MCF 10A (cell line): ENCODE measurements at regions not wholly inside any gene's neighbourhood (a gene's known extent, or its start where the extent isn't known, plus 50 kb on each side); places are given as distances from the start of the nearest gene placed in this dataset.
"Not testable (repeated sequence)": the region's sequence is repeated elsewhere in the genome, so short reads cannot be mapped to it uniquely, and the experiment has no call there.

Experiments
- BruUV-seq: library from RNA; stranded (reverse); fragments of 400-500 nt; replicated peaks from 2 replicates; lab custom pipeline; 2021; lab: Mats Ljungman, UMichigan
- CTCF ChIA-PET: fragments of 300-600 bp; sonication (Branson Sonifier 250); formaldehyde crosslinking; extraction: SDS; loops from one replicate; lab custom pipeline; 2021; ENCODE audit warnings: antibody characterized with exemption, inconsistent platforms; lab: Yijun Ruan, JAX
- POLR2A ChIA-PET: fragments of 300-600, 350-650 bp; sonication (Branson Sonifier 250); formaldehyde crosslinking; extraction: SDS; loops from one replicate; lab custom pipeline; 2020; ENCODE audit warnings: antibody characterized with exemption, inconsistent platforms; lab: Yijun Ruan, JAX
- DNase-seq: peaks from one replicate; pipeline ENCODE4 v3.0.0-alpha.2; 2018; ENCODE audit not compliant: unreplicated experiment
- H3K27ac Mint-ChIP-seq: one replicate; pipeline ENCODE4 v1.8.0; 2022; ENCODE audit warnings: mild to moderate bottlenecking, low read depth, mixed read lengths; ENCODE audit not compliant: unreplicated experiment
- H3K27me3 Mint-ChIP-seq: one replicate; pipeline ENCODE4 v1.8.0; 2022; ENCODE audit warnings: mixed read lengths; ENCODE audit not compliant: insufficient read depth, unreplicated experiment
- H3K36me3 Mint-ChIP-seq: one replicate; pipeline ENCODE4 v1.8.0; 2022; ENCODE audit warnings: mild to moderate bottlenecking, moderate library complexity, mixed read lengths; ENCODE audit not compliant: insufficient read depth, unreplicated experiment
- H3K4me1 Mint-ChIP-seq: one replicate; pipeline ENCODE4 v1.8.0; 2022; ENCODE audit warnings: mixed read lengths; ENCODE audit not compliant: insufficient read depth, unreplicated experiment
- H3K4me3 Mint-ChIP-seq: one replicate; pipeline ENCODE4 v1.8.0; 2022; ENCODE audit warnings: mild to moderate bottlenecking, moderate library complexity, mixed read lengths; ENCODE audit not compliant: unreplicated experiment
- H3K9me3 Mint-ChIP-seq: one replicate; pipeline ENCODE4 v1.8.0; 2022; ENCODE audit warnings: mixed read lengths; ENCODE audit not compliant: unreplicated experiment
- CTCF ChIP-seq: fragments of 200-600 bp; IDR thresholded peaks from one replicate; pipeline ENCODE4 v1.8.0; 2022; ENCODE audit warnings: antibody characterized with exemption, mild to moderate bottlenecking; ENCODE audit not compliant: unreplicated experiment
- intact Hi-C: fragments of 100-400 bp; cut with micrococcal nuclease; formaldehyde crosslinking; loops from 2 replicates; pipeline ENCODE4 v1.14.1; 2022

GRCh38 chr14:48229091-48229490 is 553.7 kb upstream of the MDGA2 start:
- Mint-ChIP-seq H3K4me1 (peaks cover 5% of the 10 kb centered on the region), H3K9me3 (peaks cover 6% of the 10 kb centered on the region), H3K27ac (no peak overlapping the region), H3K4me3 (no peak overlapping the region), H3K27me3 (no peaks in the 10 kb centered on the region), H3K36me3 (no peaks in the 10 kb centered on the region)
- ChIA-PET POLR2A (no interaction called here), CTCF (no interaction called here)
- BruUV-seq: no TSS peak
- no peak for DNase-seq
- TF ChIP-seq CTCF: no peak
- intact Hi-C loops: no loop called here

GRCh38 chr14:48193893-48194292 is 518.5 kb upstream of the MDGA2 start:
- no peaks in the 10 kb centered on the region for H3K36me3 Mint-ChIP-seq
- H3K4me3 Mint-ChIP-seq: no peak overlapping the region
- no peak overlapping the region for H3K27ac Mint-ChIP-seq
- intact Hi-C loops: no loop called here
- H3K27me3 Mint-ChIP-seq: no peaks in the 10 kb centered on the region
- BruUV-seq: no TSS peak
- no peak for DNase-seq
- ChIA-PET POLR2A (no interaction called here), CTCF (no interaction called here)
- H3K9me3 Mint-ChIP-seq: no peaks in the 10 kb centered on the region
- H3K4me1 Mint-ChIP-seq: no peaks in the 10 kb centered on the region
- TF ChIP-seq CTCF: no peak

- H3K9me3 Mint-ChIP-seq, intact Hi-C loops, H3K4me3 Mint-ChIP-seq, H3K27me3 Mint-ChIP-seq, H3K36me3 Mint-ChIP-seq, POLR2A ChIA-PET, BruUV-seq, H3K4me1 Mint-ChIP-seq, DNase-seq, H3K27ac Mint-ChIP-seq: not testable (repeated sequence)
- CTCF ChIA-PET: interaction anchor here (0.6 kb wide), 1 partner anchor 9 kb away, joined by 3 read pairs; no protein-coding TSS in a partner anchor
These were observed 474.2 kb upstream of the MDGA2 start for GRCh38 chr14:48149624-48150023.

- no peak for TF ChIP-seq CTCF
- BruUV-seq: no TSS peak
- ChIA-PET POLR2A (no interaction called here), CTCF (no interaction called here)
- Mint-ChIP-seq H3K27ac (no peak overlapping the region), H3K4me3 (no peak overlapping the region), H3K36me3 (no peaks in the 10 kb centered on the region), H3K9me3 (peaks cover 7% of the 10 kb centered on the region), H3K4me1 (no peaks in the 10 kb centered on the region), H3K27me3 (no peaks in the 10 kb centered on the region)
- intact Hi-C loops: no loop called here
- DNase-seq: no peak
These were observed 465.4 kb upstream of the MDGA2 start for GRCh38 chr14:48140804-48141203.

- Mint-ChIP-seq H3K4me3 (no peak overlapping the region), H3K27ac (no peak overlapping the region), H3K27me3 (no peaks in the 10 kb centered on the region), H3K36me3 (no peaks in the 10 kb centered on the region), H3K4me1 (no peaks in the 10 kb centered on the region), H3K9me3 (no peaks in the 10 kb centered on the region)
- intact Hi-C loops: no loop called here
- TF ChIP-seq CTCF: no peak
- ChIA-PET POLR2A (no interaction called here), CTCF (no interaction called here)
- BruUV-seq: no TSS peak
- no peak for DNase-seq
These were observed 454.1 kb upstream of the MDGA2 start for GRCh38 chr14:48129472-48129871.
